HG02970 (cell line): ENCODE measurements at regions not wholly inside any gene's neighbourhood (a gene's known extent, or its start where the extent isn't known, plus 50 kb on each side); places are given as distances from the start of the nearest gene placed in this dataset.
A peak's percentile ranks its signal among the peaks of the same experiment; 100 is the strongest.

Source experiments
- ATAC-seq: cut with Tn5 transposase; IDR thresholded peaks from one replicate; pipeline ENCODE4 v1.9.1; 2021; ENCODE audit warnings: mild to moderate bottlenecking, moderate library complexity, moderate number of reproducible peaks; ENCODE audit not compliant: unreplicated experiment, low FRiP score

- ATAC-seq = no peak
These were observed 166.5 kb upstream of the PPP1R2C start for GRCh38 chrX:42944381-42944998.

GRCh38 chrX:42946544-42947194, 168.7 kb upstream of the PPP1R2C start:
- no peak for ATAC-seq

- ATAC-seq = no peak
These were observed 171.0 kb upstream of the PPP1R2C start for GRCh38 chrX:42948723-42949657.

GRCh38 chrX:42951747-42952146, 173.8 kb upstream of the PPP1R2C start:
- no peak for ATAC-seq

GRCh38 chrX:42952621-42953020, 174.7 kb upstream of the PPP1R2C start:
- no peak for ATAC-seq

GRCh38 chrX:42954880-42955279, 176.9 kb upstream of the PPP1R2C start:
- ATAC-seq = no peak

DNA sequence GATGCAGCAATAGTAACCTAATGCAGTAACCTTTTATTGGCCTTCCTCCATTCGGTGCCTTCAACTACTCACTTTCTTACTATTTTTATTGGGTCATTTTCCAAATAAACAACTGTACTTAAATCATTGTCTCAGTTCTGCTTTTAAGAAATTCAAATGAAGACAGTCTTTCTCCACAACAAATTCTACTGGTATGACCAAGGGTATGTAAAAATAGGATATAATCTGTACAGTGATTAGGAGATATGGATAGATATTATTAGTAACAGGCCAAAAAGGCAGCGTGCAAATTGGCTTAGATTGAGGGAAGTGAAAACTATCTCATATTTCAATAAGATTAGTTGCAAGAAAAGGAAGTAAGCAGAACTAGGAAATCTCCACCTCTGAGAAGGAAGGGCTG, 177.4 kb upstream of the PPP1R2C start:
- ATAC-seq = peak; percentile 69

- ATAC-seq = no peak
These were observed 189.8 kb upstream of the PPP1R2C start for GRCh38 chrX:42967681-42968300.

DNA sequence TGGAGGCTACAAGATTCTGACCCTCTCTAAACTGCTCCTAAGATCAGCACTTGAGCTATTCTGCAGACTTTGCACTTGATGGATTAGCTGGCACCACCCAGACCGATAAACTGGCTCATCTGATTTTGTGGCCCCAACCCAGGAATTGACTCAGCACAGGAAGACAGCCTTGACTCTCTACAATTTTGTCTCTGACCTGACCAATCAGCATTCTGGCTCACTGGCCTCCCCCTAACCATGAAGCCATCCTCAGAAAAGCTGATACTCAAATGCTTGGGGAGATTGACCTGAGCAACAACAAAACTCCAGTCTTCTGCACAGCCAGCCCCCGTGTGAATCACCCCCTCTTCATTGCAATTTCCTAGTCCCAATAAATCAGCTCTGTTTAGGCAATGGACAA, 195.4 kb upstream of the PPP1R2C start:
- no peak for ATAC-seq

DNA sequence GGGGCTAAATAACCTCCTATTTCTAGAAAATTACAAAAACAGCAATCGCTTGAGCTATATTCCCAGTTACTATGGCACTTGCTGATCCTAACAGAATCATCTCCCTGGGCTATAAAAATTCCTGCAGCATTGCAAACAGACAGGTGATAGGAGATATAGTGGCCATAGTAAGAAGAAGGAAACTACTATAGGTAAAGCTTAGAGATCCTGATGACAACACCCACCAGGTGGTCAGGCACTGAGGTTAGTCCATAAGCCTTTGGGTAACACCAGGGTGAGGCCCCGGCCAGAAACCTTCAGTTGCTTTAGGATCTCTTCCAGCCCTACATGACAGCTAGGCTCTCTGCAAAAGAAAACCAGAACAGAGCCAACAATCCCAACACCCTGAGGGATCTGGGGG, 197.9 kb upstream of the PPP1R2C start:
- no peak for ATAC-seq

DNA sequence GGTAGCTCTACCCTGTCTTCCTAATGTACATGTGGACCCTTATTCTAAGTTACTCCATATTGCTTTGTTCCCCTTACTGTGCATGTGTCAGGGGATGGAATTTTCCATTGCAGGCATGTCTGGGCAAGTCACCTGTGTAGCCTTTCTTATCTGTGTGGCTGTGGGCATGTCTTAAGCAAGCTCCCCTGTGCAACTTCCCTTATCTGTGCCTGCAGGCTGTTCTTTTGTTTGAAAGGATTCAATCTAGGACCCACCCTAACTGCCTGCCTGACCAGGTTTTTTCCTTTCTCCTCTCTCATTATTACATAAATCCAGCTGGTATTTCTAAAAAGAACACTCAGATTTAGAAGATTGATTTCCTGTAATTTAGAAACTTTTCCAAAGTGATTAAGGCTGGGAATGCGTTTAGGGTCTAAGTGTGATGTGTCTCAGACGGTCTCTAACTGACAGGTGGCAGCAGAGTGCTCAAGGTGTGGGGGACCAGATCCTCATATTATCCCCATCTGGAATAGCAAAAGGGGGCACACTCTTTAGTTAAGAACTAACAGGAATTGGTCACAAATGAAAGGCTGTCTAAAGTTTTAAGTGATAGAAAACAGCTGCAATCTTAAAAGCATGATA, 198.9 kb upstream of the PPP1R2C start:
- ATAC-seq = no peak

DNA sequence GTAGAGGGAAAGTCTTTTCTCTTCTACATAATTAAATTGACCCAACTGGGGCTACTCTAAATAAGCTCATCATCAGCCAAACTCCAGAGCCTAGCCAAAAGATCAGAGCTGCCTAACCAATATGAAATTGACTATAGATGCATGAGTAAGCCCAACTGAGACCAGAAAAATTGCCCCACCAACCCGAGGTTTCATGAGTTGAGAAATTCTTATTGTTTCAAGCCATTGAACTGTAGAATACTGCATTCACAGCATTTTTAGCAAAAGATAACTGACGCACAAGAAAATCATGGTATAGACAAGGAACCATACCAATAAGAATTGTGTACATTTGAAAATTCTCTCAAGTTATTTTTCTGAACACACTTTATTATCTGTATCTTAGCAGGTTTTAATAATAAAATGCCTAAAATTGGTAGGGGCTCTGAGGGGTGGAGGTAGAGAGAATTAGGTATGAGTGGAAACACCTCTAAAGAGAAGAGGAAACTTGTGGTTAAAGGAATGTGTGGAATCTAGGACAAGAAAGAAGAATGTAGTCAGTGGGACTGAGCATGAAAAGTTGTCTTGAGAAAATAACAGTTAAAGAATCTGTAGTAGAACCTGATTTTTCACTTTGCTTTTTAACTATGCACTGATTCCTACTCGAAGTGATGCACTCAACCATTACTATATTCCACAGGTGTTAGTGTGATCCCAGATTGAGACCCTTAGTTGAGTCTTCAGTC, 200.9 kb upstream of the PPP1R2C start:
- no peak for ATAC-seq

DNA sequence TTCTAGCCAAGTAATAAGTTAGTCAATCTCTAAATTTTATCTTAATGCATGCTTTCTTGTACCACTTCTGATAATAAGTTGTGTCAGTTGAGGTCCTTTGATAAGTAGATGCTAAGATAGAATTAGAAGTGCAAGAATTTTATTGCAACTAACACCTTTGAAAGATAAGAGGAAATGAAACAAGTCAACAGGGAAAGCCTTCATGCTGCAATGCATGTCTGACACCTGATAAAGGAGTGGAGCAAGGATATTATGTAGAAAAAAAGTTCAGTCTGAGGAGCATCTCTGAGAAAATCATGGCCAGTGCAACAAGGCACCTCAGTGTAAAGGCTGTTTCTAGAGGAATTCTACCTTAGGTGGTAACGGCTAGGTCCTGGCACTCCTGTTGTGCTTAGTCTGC, 210.7 kb upstream of the PPP1R2C start:
- ATAC-seq = no peak

GRCh38 chrX:42992199-42992943, 214.4 kb upstream of the PPP1R2C start:
- no peak for ATAC-seq

DNA sequence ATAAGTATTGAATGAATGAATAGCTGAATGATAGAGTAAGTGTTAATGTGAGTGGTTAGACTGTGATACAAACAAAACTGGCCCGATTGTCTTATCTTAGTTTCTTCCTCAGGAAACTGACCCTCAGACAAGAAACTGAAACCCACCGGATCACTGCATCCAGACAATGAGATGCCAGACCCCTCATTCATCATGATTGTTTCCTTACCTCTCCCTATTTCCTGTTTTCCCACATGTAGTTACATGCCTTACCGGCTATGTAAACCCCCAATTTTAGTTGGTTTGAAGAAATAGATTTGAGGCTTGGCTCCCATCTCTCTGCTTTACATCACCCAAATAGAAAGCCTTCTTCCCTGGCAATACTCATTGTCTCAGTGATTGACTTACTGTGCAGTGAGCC, 218.9 kb upstream of the PPP1R2C start:
- no peak for ATAC-seq

DNA sequence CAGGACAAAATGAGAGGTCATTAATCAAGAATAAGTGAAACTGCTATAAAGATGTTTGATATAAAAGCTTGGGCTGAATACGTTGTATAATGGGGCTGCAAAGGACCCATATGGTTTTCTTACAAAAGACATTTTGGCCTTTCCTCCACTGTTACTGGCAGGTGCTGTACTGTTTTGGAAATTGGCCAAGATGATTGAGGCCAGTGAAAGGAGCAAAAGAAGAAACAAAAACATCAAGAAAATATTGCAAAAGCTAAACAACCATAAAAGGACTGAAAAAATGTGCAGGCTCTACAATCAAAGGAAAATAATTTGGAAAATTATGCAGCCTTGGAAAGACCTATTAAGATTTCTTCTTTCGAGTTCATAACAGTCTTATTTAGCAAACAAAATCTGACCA, 222.2 kb upstream of the PPP1R2C start:
- ATAC-seq = no peak

GRCh38 chrX:43002526-43003203, 224.7 kb upstream of the PPP1R2C start:
- peak; percentile 65 for ATAC-seq

- peak; percentile 16 for ATAC-seq
These were observed 225.2 kb upstream of the PPP1R2C start for GRCh38 chrX:43003204-43003565.

GRCh38 chrX:43003939-43004338, 226.0 kb upstream of the PPP1R2C start:
- no peak for ATAC-seq
